ENCODE measurements at regions not wholly inside any gene's neighbourhood (a gene's known extent, or its start where the extent isn't known, plus 50 kb on each side); places are given as distances from the start of the nearest gene placed in this dataset.

DNA sequence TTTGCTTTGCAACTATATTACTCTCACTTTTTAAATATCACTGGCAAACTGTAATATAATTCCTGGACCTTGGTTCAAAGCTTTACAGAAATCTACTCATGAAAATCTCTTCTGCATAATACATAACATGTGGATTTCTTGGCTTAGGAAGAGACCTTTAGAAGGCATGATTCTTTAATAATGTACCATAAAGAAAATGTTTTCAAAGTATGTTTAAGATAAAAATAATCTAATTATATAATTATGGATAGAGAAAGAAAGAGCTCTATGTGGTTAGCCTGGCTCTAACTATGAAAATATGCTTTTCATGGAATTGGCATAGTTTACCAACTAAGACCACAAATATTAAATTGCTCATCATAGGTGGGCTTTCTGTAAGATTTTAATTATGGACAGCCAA lies 817.8 kb downstream of the TLE1 start:
- TF ChIP-seq Cebpa-rat (IDR thresholded peaks at IDR 0.05), result no peak
- H3K4me1 ChIP-seq, result no peaks in the 10 kb centered on the region
- no peaks in the 10 kb centered on the region for H3K27me3 ChIP-seq
- H3K9me3 ChIP-seq (replicated peaks in 1 of 11), result peaks cover 2 to 19% (median 8%) of the 10 kb centered on the region in 11 experiments; a peak in 17 of 22 replicates
- no peak overlapping the region for H3K27ac ChIP-seq
- H4K20me1 ChIP-seq, result no peaks in the 10 kb centered on the region
- no peaks in the 10 kb centered on the region for H3K36me3 ChIP-seq
- no peak overlapping the region for H3K9ac ChIP-seq
- no peak overlapping the region for H3K4me3 ChIP-seq
- H3K4me2 ChIP-seq, result no peak overlapping the region

- Histone ChIP-seq H4K20me1 (no peaks in the 10 kb centered on the region), H3K36me3 (no peaks in the 10 kb centered on the region), H3K4me3 (no peak overlapping the region), H3K27ac (no peak overlapping the region), H3K27me3 (no peaks in the 10 kb centered on the region), H3K4me1 (no peaks in the 10 kb centered on the region), H3K4me2 (no peak overlapping the region), H3K9ac (no peak overlapping the region), H3K9me3 (replicated peaks in 1 of 11) (peaks cover 4 to 26% (median 10%) of the 10 kb centered on the region in 11 experiments; a peak in 18 of 22 replicates)
- no peak for TF ChIP-seq Cebpa-rat (IDR thresholded peaks at IDR 0.05)
These were observed 821.6 kb downstream of the TLE1 start for GRCh38 chr9:80867731-80868130.

- Histone ChIP-seq H3K9me3 (replicated peaks in 1 of 11) (peaks cover 4 to 26% (median 10%) of the 10 kb centered on the region in 11 experiments; a peak in 18 of 22 replicates), H3K4me2 (no peak overlapping the region), H3K9ac (no peak overlapping the region), H3K4me3 (no peak overlapping the region), H3K4me1 (no peaks in the 10 kb centered on the region), H4K20me1 (no peaks in the 10 kb centered on the region), H3K27me3 (no peaks in the 10 kb centered on the region), H3K36me3 (no peaks in the 10 kb centered on the region), H3K27ac (no peak overlapping the region)
- TF ChIP-seq Cebpa-rat (IDR thresholded peaks at IDR 0.05), result no peak
These were observed 822.6 kb downstream of the TLE1 start for GRCh38 chr9:80866576-80867227.

GRCh38 chr9:80866121-80866520 lies 823.2 kb downstream of the TLE1 start:
- H3K4me3 ChIP-seq, result no peak overlapping the region

DNA sequence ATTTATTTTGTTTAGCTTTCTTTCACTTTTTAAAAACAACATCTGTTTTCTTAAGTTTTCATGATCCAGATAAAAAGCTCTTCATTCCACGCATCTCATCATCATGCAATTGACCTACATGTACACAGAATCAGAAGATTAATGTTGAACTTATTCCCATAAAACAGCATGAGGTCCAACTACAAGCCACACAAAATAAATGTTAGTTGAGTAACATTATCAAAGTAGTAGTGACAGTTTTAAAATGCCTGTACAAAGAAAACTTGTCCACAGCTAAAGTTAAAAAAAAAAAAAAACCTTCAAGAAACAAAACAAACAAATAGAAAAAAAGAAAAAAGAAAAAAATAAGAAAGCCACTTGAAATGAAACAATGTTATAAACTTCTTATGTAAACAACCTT lies 846.3 kb downstream of the TLE1 start:
- Histone ChIP-seq H3K36me3 (no peaks in the 10 kb centered on the region), H3K4me3 (no peak overlapping the region), H3K27me3 (no peaks in the 10 kb centered on the region), H3K4me2 (no peak overlapping the region), H3K4me1 (no peaks in the 10 kb centered on the region), H4K20me1 (no peaks in the 10 kb centered on the region), H3K9ac (no peak overlapping the region), H3K9me3 (replicated peaks in 1 of 11) (no peaks in the 10 kb centered on the region), H3K27ac (no peak overlapping the region)
- TF ChIP-seq Cebpa-rat (IDR thresholded peaks at IDR 0.05), result no peak

More at GRCh38 chr9:80866121-80866520, 823.2 kb downstream of the TLE1 start:
- peaks cover 4 to 26% (median 10%) of the 10 kb centered on the region in 11 experiments; a peak in 18 of 22 replicates for H3K9me3 ChIP-seq (replicated peaks in 1 of 11)
- no peaks in the 10 kb centered on the region for H4K20me1 ChIP-seq
- H3K36me3 ChIP-seq, result no peaks in the 10 kb centered on the region
- no peak overlapping the region for H3K4me2 ChIP-seq
- TF ChIP-seq Cebpa-rat (IDR thresholded peaks at IDR 0.05), result no peak
- no peaks in the 10 kb centered on the region for H3K27me3 ChIP-seq
- H3K27ac ChIP-seq, result no peak overlapping the region
- no peak overlapping the region for H3K9ac ChIP-seq
- H3K4me1 ChIP-seq, result no peaks in the 10 kb centered on the region

- Histone ChIP-seq H3K4me2 (no peak overlapping the region), H3K27ac (no peak overlapping the region), H3K4me1 (no peaks in the 10 kb centered on the region), H3K9ac (no peak overlapping the region), H3K27me3 (no peaks in the 10 kb centered on the region), H4K20me1 (no peaks in the 10 kb centered on the region), H3K36me3 (no peaks in the 10 kb centered on the region), H3K4me3 (no peak overlapping the region), H3K9me3 (replicated peaks in 1 of 11) (no peaks in the 10 kb centered on the region)
- no peak for TF ChIP-seq Cebpa-rat (IDR thresholded peaks at IDR 0.05)
These were observed 847.0 kb downstream of the TLE1 start for GRCh38 chr9:80842389-80842788.

- Histone ChIP-seq H3K4me2 (peak overlapping the region in 1 of 11 experiments; percentile 14; a peak in 1 of 22 replicates), H4K20me1 (no peaks in the 10 kb centered on the region), H3K27me3 (no peaks in the 10 kb centered on the region), H3K4me1 (no peaks in the 10 kb centered on the region), H3K36me3 (no peaks in the 10 kb centered on the region), H3K9me3 (replicated peaks in 1 of 11) (no peaks in the 10 kb centered on the region), H3K9ac (no peak overlapping the region), H3K4me3 (no peak overlapping the region), H3K27ac (no peak overlapping the region)
- TF ChIP-seq Cebpa-rat (IDR thresholded peaks at IDR 0.05), result no peak
These were observed 847.5 kb downstream of the TLE1 start for GRCh38 chr9:80841888-80842287.

GRCh38 chr9:80839821-80840675 lies 849.3 kb downstream of the TLE1 start:
- no peak overlapping the region for H3K27ac ChIP-seq
- H3K36me3 ChIP-seq, result no peaks in the 10 kb centered on the region
- no peak for TF ChIP-seq Cebpa-rat (IDR thresholded peaks at IDR 0.05)
- H3K4me1 ChIP-seq, result no peaks in the 10 kb centered on the region
- H3K9ac ChIP-seq, result no peak overlapping the region
- H3K9me3 ChIP-seq (replicated peaks in 1 of 11), result no peaks in the 10 kb centered on the region
- H3K27me3 ChIP-seq, result no peaks in the 10 kb centered on the region
- no peak overlapping the region for H3K4me3 ChIP-seq
- H4K20me1 ChIP-seq, result no peaks in the 10 kb centered on the region
- no peak overlapping the region for H3K4me2 ChIP-seq

DNA sequence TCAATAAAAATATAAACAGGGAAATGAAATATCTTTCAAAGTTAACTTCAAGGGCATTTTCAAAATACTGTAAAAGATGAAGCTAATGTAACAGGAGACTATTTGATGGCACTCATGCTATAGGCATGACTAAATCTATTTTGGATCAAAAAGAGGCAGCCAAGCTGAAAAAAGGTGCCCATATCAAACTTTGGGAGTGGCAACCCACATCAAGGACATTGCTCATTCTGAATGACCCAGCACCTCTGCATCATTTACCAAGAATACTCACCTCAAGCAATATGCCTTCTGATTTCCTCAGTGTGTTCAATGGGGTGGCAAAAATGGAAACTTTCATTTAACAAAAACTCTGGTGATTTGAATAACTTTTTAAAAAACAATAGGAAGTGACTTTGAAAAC lies 853.3 kb downstream of the TLE1 start:
- Histone ChIP-seq H4K20me1 (no peaks in the 10 kb centered on the region), H3K4me3 (no peak overlapping the region), H3K9ac (no peak overlapping the region), H3K4me2 (no peak overlapping the region), H3K4me1 (no peaks in the 10 kb centered on the region), H3K27ac (no peak overlapping the region), H3K9me3 (replicated peaks in 1 of 11) (no peaks in the 10 kb centered on the region), H3K36me3 (no peaks in the 10 kb centered on the region), H3K27me3 (no peaks in the 10 kb centered on the region)
- no peak for TF ChIP-seq Cebpa-rat (IDR thresholded peaks at IDR 0.05)

DNA sequence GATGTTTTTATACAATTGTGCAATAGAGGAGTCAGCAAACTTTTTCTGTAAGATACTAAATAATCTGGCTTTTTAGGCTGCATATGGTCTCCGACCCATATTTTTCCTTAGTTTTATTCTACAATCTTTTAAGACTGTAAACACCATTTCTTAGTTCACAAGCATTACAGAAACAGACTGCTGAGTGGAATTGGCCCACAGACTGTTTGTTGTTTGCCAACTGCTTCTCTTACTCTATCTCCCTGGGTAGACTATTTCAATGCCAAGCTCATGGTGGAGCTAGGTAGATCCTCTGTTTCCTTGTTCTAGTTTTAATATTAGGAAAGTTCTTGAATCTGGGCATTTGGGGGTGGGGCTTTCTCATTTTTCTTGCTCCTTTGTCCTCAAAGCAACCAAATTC lies 857.6 kb downstream of the TLE1 start:
- no peak for TF ChIP-seq Cebpa-rat (IDR thresholded peaks at IDR 0.05)
- Histone ChIP-seq H3K27ac (no peak overlapping the region), H3K9me3 (replicated peaks in 1 of 11) (no peaks in the 10 kb centered on the region), H3K4me2 (no peak overlapping the region), H3K27me3 (no peaks in the 10 kb centered on the region), H3K4me1 (no peaks in the 10 kb centered on the region), H3K36me3 (no peaks in the 10 kb centered on the region), H3K4me3 (no peak overlapping the region), H4K20me1 (no peaks in the 10 kb centered on the region), H3K9ac (no peak overlapping the region)

Data from BLaER1 treated with 17β-estradiol and CSF1 and Interleukin-3, amounts not matched to agents 10 nM and 100 nM (cell line).